Activated naive CD4-positive, alpha-beta T cell treated with anti-CD3 and anti-CD28 coated beads, Interleukin-2, amount 50 U/mL, for 24 hours (primary cell): ENCODE measurements at regions not wholly inside any gene's neighbourhood (a gene's known extent, or its start where the extent isn't known, plus 50 kb on each side); places are given as distances from the start of the nearest gene placed in this dataset.

Experiments used
- H3K27ac Mint-ChIP-seq: one replicate; pipeline ENCODE4 v1.8.0; 2021; ENCODE audit warnings: mild to moderate bottlenecking, mixed read lengths
- H3K27me3 Mint-ChIP-seq: one replicate; pipeline ENCODE4 v1.8.0; 2021; ENCODE audit warnings: mixed read lengths
- H3K36me3 Mint-ChIP-seq: one replicate; pipeline ENCODE4 v1.8.0; 2021; ENCODE audit warnings: mixed read lengths
- H3K4me1 Mint-ChIP-seq: one replicate; pipeline ENCODE4 v1.8.0; 2021; ENCODE audit warnings: mixed read lengths
- H3K4me3 Mint-ChIP-seq: one replicate; pipeline ENCODE4 v1.8.0; 2021; ENCODE audit warnings: mild to moderate bottlenecking, mixed read lengths
- H3K9me3 Mint-ChIP-seq: one replicate; pipeline ENCODE4 v1.8.0; 2021; ENCODE audit warnings: mixed read lengths

DNA sequence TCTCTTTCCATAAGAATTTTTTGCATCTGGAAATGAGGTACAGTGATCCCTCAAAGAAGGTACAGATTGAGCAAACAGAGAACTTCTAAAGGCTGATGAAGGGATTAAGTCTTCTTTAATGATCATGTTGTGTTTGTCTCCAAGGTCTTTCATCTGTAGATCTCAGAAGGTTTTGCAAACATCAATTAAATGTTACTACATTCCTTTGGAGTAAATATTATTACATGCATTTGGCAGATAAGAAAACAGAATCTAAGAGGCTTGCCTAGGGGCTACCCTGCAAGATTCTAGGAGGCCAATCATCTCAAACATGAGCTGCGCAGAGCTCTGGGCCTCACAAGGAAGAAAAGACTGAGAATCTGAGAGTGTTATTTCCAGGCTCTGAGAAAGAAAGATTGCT, 70.9 kb upstream of the LPP start:
- no peaks in the 10 kb centered on the region for H3K4me1 Mint-ChIP-seq
- no peak overlapping the region for H3K4me3 Mint-ChIP-seq
- no peaks in the 10 kb centered on the region for H3K36me3 Mint-ChIP-seq
- no peak overlapping the region for H3K27ac Mint-ChIP-seq
- no peaks in the 10 kb centered on the region for H3K27me3 Mint-ChIP-seq
- peaks cover 10% of the 10 kb centered on the region for H3K9me3 Mint-ChIP-seq

DNA sequence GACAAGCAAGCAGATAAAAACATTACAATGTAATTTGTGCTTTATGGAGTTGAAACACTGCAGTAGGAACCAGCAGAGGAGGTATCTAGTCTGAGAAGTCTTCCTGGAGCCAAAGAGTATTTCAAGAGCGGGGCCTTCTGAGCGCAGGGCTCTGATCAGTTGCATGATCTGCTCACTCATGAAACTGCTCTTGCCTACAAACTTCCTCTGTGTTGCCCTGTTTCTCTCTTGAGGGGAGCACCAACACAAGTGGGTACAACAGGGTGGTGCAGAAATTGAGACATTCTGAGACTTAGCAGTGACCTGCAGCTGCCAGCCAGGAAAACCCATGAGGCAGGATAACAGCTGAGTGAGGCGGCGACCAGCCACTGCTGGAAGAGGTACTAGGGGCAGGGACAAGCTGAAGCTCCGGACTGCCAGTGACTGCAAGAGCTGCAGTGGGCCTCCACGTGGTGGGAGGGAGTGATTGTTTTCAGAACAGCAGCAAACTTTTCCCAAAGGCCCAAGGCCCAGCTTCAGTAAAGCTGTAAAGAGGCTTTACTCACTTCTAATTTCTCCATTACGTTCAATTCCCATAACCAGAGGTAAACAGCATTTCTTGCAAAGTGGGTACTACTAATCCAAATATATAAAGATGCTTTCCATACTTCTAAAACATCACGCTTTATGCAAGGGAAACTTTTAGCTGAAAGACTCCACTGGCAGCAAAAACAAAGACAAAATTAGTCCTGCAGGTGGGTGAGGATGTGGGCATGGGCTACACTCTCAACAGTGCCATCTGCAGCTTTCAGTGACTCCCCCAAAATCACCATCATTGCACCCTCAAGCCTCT, 69.0 kb upstream of the LPP start:
- Mint-ChIP-seq H3K9me3 (peaks cover 6% of the 10 kb centered on the region), H3K36me3 (no peaks in the 10 kb centered on the region), H3K27ac (no peak overlapping the region), H3K27me3 (no peaks in the 10 kb centered on the region), H3K4me1 (no peaks in the 10 kb centered on the region), H3K4me3 (no peak overlapping the region)

DNA sequence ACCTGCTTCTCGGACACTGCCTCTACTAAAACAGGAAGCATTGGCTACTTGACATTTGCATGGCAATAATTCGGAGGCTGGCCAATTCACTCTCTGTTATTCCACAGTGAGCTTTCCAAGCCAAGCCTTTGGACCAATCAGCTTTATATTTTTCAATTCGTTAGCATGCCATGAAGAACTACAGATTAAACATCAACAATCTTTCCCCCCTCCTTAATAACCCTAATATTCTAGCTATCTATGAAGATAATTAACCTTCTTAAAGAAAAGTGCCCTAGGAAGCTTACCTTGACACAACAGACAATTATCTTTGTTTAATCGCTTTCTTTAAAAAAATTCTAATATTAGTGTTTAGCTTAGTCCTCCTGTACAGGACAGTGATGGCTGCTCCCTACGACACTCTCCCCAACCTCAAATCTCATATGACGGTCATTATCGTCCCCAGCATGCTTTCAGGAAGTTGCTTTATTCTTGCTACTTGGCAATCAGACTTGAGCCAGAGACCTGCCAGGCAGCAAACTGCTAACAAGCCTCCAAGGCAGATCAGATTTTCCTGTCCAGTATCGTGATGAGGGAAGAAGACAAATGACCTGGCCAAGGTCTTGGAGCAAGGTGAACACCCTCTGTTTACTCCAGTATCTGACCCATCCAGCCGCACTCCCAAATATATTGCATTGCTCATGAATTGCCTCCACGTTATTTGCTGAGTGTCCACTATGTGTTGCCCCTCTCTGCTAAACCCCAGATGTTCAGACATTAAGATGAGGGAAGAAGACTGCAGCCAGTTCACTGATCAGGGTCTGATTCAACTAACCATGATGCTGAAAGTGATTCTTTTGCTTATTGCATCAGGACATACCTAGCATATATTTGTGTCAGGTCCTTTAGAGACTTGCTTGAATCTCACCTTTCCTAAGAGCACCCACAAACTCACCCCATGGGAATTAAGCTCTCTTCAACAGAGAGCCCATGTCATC, 68.1 kb upstream of the LPP start:
- Mint-ChIP-seq H3K9me3 (no peaks in the 10 kb centered on the region), H3K4me3 (no peak overlapping the region), H3K27ac (no peak overlapping the region), H3K27me3 (no peaks in the 10 kb centered on the region), H3K4me1 (no peaks in the 10 kb centered on the region), H3K36me3 (no peaks in the 10 kb centered on the region)

DNA sequence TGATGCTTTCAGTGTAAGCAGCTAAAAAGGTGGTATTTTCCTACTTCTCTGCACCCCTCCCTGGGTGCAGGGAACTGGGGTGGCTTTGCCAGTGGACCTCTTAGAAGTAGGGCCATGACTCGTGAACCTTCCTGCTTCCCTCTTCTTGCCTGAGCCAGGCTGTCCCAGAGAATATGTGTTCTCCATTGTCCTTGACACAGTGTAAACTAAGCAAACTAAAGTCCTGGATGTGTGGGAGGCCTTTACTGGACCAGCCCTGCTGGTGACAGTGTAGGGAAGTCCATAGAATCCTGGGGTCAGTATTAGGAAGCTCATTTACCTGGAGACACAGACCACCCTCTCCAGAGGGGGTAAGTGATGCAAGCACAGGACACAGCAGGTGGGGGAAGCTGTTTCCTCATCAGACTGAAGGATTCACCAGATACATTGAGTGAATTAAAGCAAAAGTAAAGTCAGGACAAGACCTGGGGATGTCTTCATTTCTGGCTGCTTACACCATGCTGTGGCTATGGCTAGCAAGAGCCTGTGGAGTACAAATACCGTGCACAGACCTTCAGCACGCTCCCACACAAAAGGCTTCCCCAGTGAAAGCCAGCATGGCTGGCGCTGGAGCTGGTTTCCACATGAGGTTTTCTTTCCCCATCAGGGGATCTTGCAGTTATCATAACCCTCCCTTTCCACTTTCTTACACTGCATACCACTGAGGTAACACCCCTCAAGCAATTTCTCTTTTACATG, 64.8 kb upstream of the LPP start:
- no peaks in the 10 kb centered on the region for H3K9me3 Mint-ChIP-seq
- H3K27me3 Mint-ChIP-seq, result no peaks in the 10 kb centered on the region
- no peak overlapping the region for H3K4me3 Mint-ChIP-seq
- H3K4me1 Mint-ChIP-seq, result no peaks in the 10 kb centered on the region
- H3K27ac Mint-ChIP-seq, result no peak overlapping the region
- no peaks in the 10 kb centered on the region for H3K36me3 Mint-ChIP-seq

DNA sequence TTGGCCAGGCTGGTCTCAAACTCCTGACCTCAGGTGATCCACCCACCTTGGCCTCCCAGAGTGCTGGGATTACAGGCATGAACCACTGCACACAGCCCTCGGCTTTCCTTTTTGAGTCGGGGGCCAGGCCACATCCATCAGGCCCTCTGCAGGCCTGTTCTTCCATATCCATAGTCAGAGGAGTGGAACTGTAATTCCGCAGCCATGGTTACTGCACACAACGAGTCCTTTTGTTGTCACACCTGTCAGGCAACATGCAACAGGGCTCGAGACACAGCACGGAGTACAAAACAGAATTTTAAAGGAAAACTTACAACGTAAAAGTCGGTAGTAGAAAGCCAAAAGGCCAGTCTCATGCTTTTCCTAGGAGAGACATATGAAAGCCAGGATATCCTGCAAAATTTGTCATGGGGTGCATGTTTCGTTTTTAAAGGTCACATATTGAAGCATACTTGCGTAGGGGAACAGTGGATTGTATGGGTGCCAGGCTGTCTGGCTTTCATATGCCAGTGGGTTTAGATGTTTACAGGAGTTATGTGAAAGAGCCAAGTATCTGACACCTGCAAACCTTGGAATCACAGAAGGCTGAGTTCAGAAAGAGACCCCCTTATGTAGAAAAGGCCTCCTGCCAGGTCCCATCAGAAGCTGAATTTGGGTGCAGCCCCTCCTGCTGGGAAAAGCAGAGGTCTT, 63.2 kb upstream of the LPP start:
- H3K9me3 Mint-ChIP-seq, result no peaks in the 10 kb centered on the region
- no peaks in the 10 kb centered on the region for H3K4me1 Mint-ChIP-seq
- no peaks in the 10 kb centered on the region for H3K27me3 Mint-ChIP-seq
- H3K36me3 Mint-ChIP-seq, result no peaks in the 10 kb centered on the region
- H3K4me3 Mint-ChIP-seq, result no peak overlapping the region
- H3K27ac Mint-ChIP-seq, result no peak overlapping the region

DNA sequence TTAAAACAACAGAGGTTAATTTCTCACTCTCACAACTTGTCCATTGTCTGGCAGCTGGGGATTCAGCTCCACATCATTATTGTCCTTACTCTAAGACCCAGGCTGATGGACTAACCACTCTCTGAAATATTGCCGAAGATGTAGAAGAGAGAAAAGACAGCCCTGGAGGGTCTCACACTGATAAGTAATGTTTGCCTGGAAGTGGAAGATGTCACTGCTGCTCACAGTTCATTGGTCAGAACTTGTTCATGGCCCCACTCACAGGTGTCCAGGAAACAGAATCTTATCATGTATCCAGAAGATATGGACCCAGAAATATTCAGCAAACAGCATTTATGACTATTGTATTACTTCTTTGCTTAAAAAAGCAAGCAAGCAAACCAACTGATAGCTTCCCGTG, 62.2 kb upstream of the LPP start:
- Mint-ChIP-seq H3K27ac (no peak overlapping the region), H3K9me3 (no peaks in the 10 kb centered on the region), H3K27me3 (no peaks in the 10 kb centered on the region), H3K4me1 (no peaks in the 10 kb centered on the region), H3K4me3 (no peak overlapping the region), H3K36me3 (no peaks in the 10 kb centered on the region)

DNA sequence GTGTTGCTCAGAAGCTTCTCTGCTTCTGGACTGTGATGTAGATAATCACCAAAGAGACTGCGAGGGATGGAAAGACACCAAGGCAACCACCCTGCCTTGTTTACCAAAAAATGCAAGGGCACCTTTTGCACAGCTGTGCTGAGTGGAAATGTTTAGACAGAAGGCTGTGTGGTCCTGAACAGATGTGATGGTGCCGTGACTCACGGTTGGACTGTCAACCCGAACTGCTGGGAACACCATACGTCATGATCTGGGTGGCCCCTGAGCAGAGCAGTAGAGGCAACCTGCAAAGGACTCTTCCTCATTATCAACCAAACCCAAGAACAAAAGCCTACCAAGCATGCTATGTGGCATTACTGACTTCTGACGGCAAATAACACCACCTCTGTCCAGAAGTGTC, 61.3 kb upstream of the LPP start:
- Mint-ChIP-seq H3K36me3 (no peaks in the 10 kb centered on the region), H3K27me3 (no peaks in the 10 kb centered on the region), H3K9me3 (no peaks in the 10 kb centered on the region), H3K4me3 (no peak overlapping the region), H3K27ac (no peak overlapping the region), H3K4me1 (no peaks in the 10 kb centered on the region)

DNA sequence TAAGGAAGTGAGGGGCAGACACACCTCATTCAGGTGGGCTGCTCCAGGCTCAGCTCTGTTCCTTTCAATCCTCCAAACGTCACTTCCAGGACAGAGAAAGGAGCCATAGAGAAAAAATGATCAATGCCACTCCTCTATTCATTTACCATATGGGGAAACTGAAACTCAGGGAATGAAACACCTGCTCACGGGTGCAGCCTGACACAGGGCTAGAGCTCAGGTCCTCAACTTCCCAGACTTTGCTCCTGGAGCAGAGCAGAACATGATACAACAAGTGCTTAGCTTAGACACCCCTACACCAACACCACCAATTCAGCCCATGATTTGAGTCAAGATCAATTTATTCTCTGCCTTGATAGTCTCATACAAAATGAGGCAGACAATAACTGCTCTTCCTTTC, 58.5 kb upstream of the LPP start:
- no peaks in the 10 kb centered on the region for H3K27me3 Mint-ChIP-seq
- H3K36me3 Mint-ChIP-seq, result no peaks in the 10 kb centered on the region
- H3K9me3 Mint-ChIP-seq, result no peaks in the 10 kb centered on the region
- H3K27ac Mint-ChIP-seq, result no peak overlapping the region
- H3K4me1 Mint-ChIP-seq, result no peaks in the 10 kb centered on the region
- no peak overlapping the region for H3K4me3 Mint-ChIP-seq

DNA sequence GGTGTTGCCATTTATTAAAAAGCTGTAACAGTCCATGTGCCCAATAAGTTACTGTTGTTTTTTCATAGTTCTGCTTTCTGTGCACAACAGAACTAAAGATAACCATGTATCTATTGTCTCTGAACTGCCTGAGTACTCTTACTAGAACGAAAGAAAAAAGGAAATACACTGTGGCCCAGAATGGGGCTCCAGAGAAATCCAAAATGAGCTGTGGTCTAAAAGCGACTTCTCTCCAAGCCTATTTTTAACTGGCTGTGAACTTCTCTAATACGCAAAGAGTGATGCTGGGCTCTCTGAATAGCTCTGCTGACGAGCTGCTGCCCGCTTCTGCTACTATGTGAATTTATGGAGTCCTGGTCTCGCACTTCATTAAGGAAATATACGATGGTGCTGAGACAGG, 56.2 kb upstream of the LPP start:
- Mint-ChIP-seq H3K9me3 (no peaks in the 10 kb centered on the region), H3K27me3 (no peaks in the 10 kb centered on the region), H3K4me1 (no peaks in the 10 kb centered on the region), H3K36me3 (no peaks in the 10 kb centered on the region), H3K27ac (no peak overlapping the region), H3K4me3 (no peak overlapping the region)

DNA sequence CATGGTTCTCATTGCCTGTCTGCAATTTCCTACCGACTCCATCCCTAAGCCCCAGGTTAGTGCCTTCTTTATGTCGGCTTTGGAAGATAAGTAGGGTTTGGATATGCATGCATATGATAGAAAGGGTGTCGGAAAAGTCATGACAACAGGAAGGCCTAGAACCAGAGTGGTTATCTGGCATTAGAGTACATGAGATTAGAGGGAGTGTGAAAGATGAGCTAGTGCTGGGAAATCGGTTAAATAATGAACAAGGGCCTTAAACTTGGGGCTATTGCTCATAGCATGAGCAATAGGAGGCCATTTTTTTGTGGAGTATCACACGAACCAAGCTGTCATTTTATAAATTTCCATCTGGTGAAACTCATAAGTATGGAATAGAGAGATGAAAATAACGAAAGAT, 54.0 kb upstream of the LPP start:
- H3K27ac Mint-ChIP-seq, result no peak overlapping the region
- no peaks in the 10 kb centered on the region for H3K27me3 Mint-ChIP-seq
- H3K9me3 Mint-ChIP-seq, result no peaks in the 10 kb centered on the region
- no peaks in the 10 kb centered on the region for H3K4me1 Mint-ChIP-seq
- no peaks in the 10 kb centered on the region for H3K36me3 Mint-ChIP-seq
- H3K4me3 Mint-ChIP-seq, result no peak overlapping the region

DNA sequence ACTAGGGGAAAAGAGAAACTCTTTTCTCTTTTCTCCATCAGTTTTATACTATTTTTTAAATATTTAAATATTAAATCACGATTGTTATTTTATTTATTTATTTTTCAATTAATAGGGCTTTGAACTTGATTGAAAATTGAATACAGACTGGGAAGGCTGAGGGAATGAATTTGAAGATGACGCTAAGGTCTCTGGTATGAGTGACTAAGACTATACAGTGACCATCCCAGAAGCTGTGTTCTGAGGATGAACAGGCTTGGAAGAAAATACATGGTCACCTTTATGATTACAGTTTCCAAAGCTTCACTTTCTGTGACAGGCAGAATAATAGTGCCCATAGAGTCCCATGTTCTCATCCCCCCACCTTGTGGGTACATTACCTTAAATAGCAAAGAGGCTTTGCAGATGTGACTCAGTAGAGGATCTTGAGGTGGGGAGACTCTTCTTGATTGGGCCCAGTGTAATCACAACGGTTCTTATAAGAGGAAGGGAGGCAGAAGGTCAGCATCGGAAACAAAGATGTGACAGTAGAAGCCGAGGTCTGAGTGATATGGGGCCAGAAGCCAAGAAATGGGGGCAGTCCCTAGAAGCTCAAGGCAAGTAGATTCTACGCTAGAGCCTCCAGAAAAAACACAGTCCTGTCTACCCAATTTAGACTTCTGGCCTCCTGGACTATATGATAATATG, 51.0 kb upstream of the LPP start:
- Mint-ChIP-seq H3K36me3 (no peaks in the 10 kb centered on the region), H3K4me1 (no peaks in the 10 kb centered on the region), H3K27ac (no peak overlapping the region), H3K9me3 (no peaks in the 10 kb centered on the region), H3K4me3 (no peak overlapping the region), H3K27me3 (no peaks in the 10 kb centered on the region)

DNA sequence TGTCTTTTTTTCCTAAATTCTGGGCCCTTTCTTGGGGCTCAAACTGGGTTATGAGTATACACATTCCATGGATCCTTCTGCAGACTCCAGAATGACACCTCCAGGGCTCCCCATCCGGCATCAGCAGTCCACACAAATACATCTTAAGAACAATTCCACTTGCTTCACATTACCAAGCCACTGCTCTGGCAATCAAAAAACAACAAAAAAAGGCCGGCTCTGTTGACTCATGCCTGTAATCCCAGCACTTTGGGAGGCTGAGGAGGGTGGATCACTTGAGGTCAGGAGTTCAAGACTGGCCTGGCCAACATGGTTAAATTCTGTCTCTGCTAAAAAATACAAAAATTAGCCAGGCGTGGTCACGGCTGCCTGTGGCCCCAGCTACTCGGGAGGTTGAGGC, 49.9 kb upstream of the LPP start:
- Mint-ChIP-seq H3K27ac (no peak overlapping the region), H3K27me3 (no peaks in the 10 kb centered on the region)

More for the DNA sequence above, 49.9 kb upstream of the LPP start:
- Mint-ChIP-seq H3K9me3 (no peaks in the 10 kb centered on the region), H3K4me3 (no peak overlapping the region), H3K4me1 (peaks cover 3% of the 10 kb centered on the region), H3K36me3 (no peaks in the 10 kb centered on the region)
